ENCODE measurements at regions not wholly inside any gene's neighbourhood (a gene's known extent, or its start where the extent isn't known, plus 50 kb on each side); places are given as distances from the start of the nearest gene placed in this dataset.

DNA sequence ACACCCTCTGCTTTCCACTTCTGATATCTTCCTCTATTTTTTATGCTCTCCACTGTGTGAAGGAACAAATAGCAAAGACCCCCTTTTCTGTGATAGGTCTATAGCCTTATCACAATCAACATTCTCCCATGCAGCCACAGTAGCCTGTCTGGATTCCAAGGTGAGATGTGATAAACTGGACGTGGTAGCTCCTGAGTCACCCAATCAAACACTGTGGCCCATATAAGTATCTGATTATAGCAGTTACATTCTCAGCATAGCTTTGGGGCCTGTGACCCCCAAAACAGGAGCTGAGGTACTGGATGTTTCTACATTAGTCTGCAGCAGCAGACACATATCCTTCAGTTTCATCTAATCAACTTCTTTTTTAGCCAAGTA, 172.7 kb upstream of the IGFBP7 start:
- no peak overlapping the region for H3K27ac ChIP-seq (ENCODE audit: insufficient read depth, low read length, poor library complexity, severe bottlenecking)
- H3K9me3 Mint-ChIP-seq = peaks cover 0 to 2% (median 0%) of the 10 kb centered on the region in 7 donors

DNA sequence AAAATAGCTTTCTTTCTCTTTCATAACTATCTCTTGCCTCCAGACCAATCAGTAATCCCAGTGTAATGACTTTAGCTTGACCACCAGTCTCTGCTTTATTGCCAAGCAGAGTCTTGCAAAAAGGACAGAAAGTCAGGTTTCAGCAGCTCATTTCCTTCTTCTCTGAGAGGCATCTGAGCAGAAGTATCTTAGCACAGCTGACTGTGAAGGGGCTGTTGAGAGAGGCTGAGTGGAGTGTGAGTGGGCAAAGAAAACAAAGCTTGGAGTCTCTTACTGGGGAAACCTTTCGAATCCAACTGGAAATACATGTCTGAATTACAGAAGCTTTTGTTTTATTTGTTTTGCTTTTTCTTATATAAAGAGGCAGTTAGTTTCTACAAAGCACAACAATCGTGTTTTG, 170.3 kb upstream of the IGFBP7 start:
- H3K27ac Mint-ChIP-seq = no peak overlapping the region
- DNase-seq (no peak), ATAC-seq (ENCODE audit: low read depth in 2 of 2) (no peak)
- Histone ChIP-seq H3K36me3 (ENCODE audit: control insufficient read depth, insufficient read depth, low read length) (no peaks in the 10 kb centered on the region), H3K9me3 (ENCODE audit: control insufficient read depth in 2 of 2, low read length in 2 of 2) (no peaks in the 10 kb centered on the region), H3K27me3 (ENCODE audit: control insufficient read depth, insufficient read depth, low read length) (no peaks in the 10 kb centered on the region), H3K27ac (ENCODE audit: insufficient read depth, low read length, poor library complexity, severe bottlenecking) (no peak overlapping the region), H3K4me1 (ENCODE audit: control insufficient read depth, insufficient read depth, low read length, poor library complexity, severe bottlenecking) (no peaks in the 10 kb centered on the region), H3K4me3 (ENCODE audit: low read depth, low read length) (no peak overlapping the region)
- no peak overlapping the region for H3K4me3 Mint-ChIP-seq
- no peaks in the 10 kb centered on the region for H3K36me3 Mint-ChIP-seq
- peaks cover 0 to 2% (median 0%) of the 10 kb centered on the region in 7 donors for H3K9me3 Mint-ChIP-seq
- H3K4me1 Mint-ChIP-seq = no peaks in the 10 kb centered on the region
- no peaks in the 10 kb centered on the region for H3K27me3 Mint-ChIP-seq

More for the DNA sequence above, 172.7 kb upstream of the IGFBP7 start:
- ATAC-seq (ENCODE audit: low read depth in 2 of 2) (no peak), DNase-seq (no peak)
- Histone ChIP-seq H3K27me3 (ENCODE audit: control insufficient read depth, insufficient read depth, low read length) (no peaks in the 10 kb centered on the region), H3K9me3 (ENCODE audit: control insufficient read depth in 2 of 2, low read length in 2 of 2) (no peaks in the 10 kb centered on the region), H3K4me1 (ENCODE audit: control insufficient read depth, insufficient read depth, low read length, poor library complexity, severe bottlenecking) (no peaks in the 10 kb centered on the region), H3K36me3 (ENCODE audit: control insufficient read depth, insufficient read depth, low read length) (no peaks in the 10 kb centered on the region), H3K4me3 (ENCODE audit: low read depth, low read length) (no peak overlapping the region)
- no peaks in the 10 kb centered on the region for H3K27me3 Mint-ChIP-seq
- H3K27ac Mint-ChIP-seq = no peak overlapping the region
- no peak overlapping the region for H3K4me3 Mint-ChIP-seq
- H3K4me1 Mint-ChIP-seq = no peaks in the 10 kb centered on the region
- no peaks in the 10 kb centered on the region for H3K36me3 Mint-ChIP-seq

- Mint-ChIP-seq H3K27ac (no peak overlapping the region), H3K4me1 (no peaks in the 10 kb centered on the region), H3K36me3 (no peaks in the 10 kb centered on the region), H3K27me3 (no peaks in the 10 kb centered on the region), H3K9me3 (peaks cover 0 to 7% (median 0%) of the 10 kb centered on the region in 7 donors), H3K4me3 (no peak overlapping the region)
- Histone ChIP-seq H3K27me3 (ENCODE audit: control insufficient read depth, insufficient read depth, low read length) (no peaks in the 10 kb centered on the region), H3K4me1 (ENCODE audit: control insufficient read depth, insufficient read depth, low read length, poor library complexity, severe bottlenecking) (no peaks in the 10 kb centered on the region), H3K36me3 (ENCODE audit: control insufficient read depth, insufficient read depth, low read length) (no peaks in the 10 kb centered on the region), H3K9me3 (ENCODE audit: control insufficient read depth in 2 of 2, low read length in 2 of 2) (no peaks in the 10 kb centered on the region), H3K27ac (ENCODE audit: insufficient read depth, low read length, poor library complexity, severe bottlenecking) (no peak overlapping the region), H3K4me3 (ENCODE audit: low read depth, low read length) (no peak overlapping the region)
- DNase-seq (no peak), ATAC-seq (ENCODE audit: low read depth in 2 of 2) (no peak)
Measured at GRCh38 chr4:57278780-57279179, 168.6 kb upstream of the IGFBP7 start.

GRCh38 chr4:57274082-57274481, 163.9 kb upstream of the IGFBP7 start:
- H3K4me3 Mint-ChIP-seq = no peak overlapping the region
- no peaks in the 10 kb centered on the region for H3K9me3 ChIP-seq (ENCODE audit: control insufficient read depth in 2 of 2, low read length in 2 of 2)
- no peak overlapping the region for H3K27ac ChIP-seq (ENCODE audit: insufficient read depth, low read length, poor library complexity, severe bottlenecking)
- H3K4me3 ChIP-seq (ENCODE audit: low read depth, low read length) = no peak overlapping the region
- no peak for DNase-seq
- H3K4me1 Mint-ChIP-seq = no peaks in the 10 kb centered on the region
- H3K9me3 Mint-ChIP-seq = peaks cover 0 to 7% (median 4%) of the 10 kb centered on the region in 7 donors
- no peaks in the 10 kb centered on the region for H3K4me1 ChIP-seq (ENCODE audit: control insufficient read depth, insufficient read depth, low read length, poor library complexity, severe bottlenecking)
- no peaks in the 10 kb centered on the region for H3K36me3 Mint-ChIP-seq
- no peaks in the 10 kb centered on the region for H3K27me3 ChIP-seq (ENCODE audit: control insufficient read depth, insufficient read depth, low read length)
- no peaks in the 10 kb centered on the region for H3K27me3 Mint-ChIP-seq
- ATAC-seq (ENCODE audit: low read depth in 2 of 2) = no peak
- H3K27ac Mint-ChIP-seq = no peak overlapping the region
- H3K36me3 ChIP-seq (ENCODE audit: control insufficient read depth, insufficient read depth, low read length) = no peaks in the 10 kb centered on the region

- DNase-seq (no peak), ATAC-seq (ENCODE audit: low read depth in 2 of 2) (no peak)
- Mint-ChIP-seq H3K4me1 (no peaks in the 10 kb centered on the region), H3K36me3 (no peaks in the 10 kb centered on the region), H3K9me3 (peaks cover 0 to 7% (median 4%) of the 10 kb centered on the region in 7 donors), H3K4me3 (no peak overlapping the region), H3K27ac (no peak overlapping the region), H3K27me3 (no peaks in the 10 kb centered on the region)
- Histone ChIP-seq H3K27me3 (ENCODE audit: control insufficient read depth, insufficient read depth, low read length) (no peaks in the 10 kb centered on the region), H3K9me3 (ENCODE audit: control insufficient read depth in 2 of 2, low read length in 2 of 2) (no peaks in the 10 kb centered on the region), H3K4me3 (ENCODE audit: low read depth, low read length) (no peak overlapping the region), H3K36me3 (ENCODE audit: control insufficient read depth, insufficient read depth, low read length) (no peaks in the 10 kb centered on the region), H3K27ac (ENCODE audit: insufficient read depth, low read length, poor library complexity, severe bottlenecking) (no peak overlapping the region), H3K4me1 (ENCODE audit: control insufficient read depth, insufficient read depth, low read length, poor library complexity, severe bottlenecking) (no peaks in the 10 kb centered on the region)
Measured at GRCh38 chr4:57270346-57270745, 160.2 kb upstream of the IGFBP7 start.

GRCh38 chr4:57265831-57266582, 155.8 kb upstream of the IGFBP7 start:
- H3K36me3 ChIP-seq (ENCODE audit: control insufficient read depth, insufficient read depth, low read length) = no peaks in the 10 kb centered on the region

DNA sequence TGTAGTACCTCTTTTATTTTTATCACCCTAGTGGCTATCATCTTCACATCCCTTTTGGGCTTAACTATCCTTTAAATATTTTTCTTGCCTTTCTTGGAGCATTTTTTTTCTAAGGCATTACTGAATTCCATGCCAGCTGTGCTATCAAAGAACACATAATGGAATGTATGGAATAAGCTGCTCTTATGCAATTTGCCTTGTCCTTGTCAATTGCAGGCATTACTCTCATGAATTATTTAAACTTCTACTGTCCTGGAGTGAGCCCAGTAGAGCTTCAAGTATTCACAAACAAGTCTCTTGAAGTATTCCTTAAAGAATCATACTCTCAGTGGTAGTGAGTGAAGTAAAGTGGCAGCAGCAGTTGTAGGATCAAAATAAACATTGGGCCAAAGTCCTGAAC, 144.6 kb upstream of the IGFBP7 start:
- H3K27me3 ChIP-seq (ENCODE audit: control insufficient read depth, insufficient read depth, low read length) = no peaks in the 10 kb centered on the region
- no peak overlapping the region for H3K27ac Mint-ChIP-seq
- H3K4me1 ChIP-seq (ENCODE audit: control insufficient read depth, insufficient read depth, low read length, poor library complexity, severe bottlenecking) = no peaks in the 10 kb centered on the region
- H3K9me3 ChIP-seq (ENCODE audit: control insufficient read depth in 2 of 2, low read length in 2 of 2) = no peaks in the 10 kb centered on the region
- no peak for ATAC-seq (ENCODE audit: low read depth in 2 of 2)
- H3K4me3 Mint-ChIP-seq = no peak overlapping the region
- H3K9me3 Mint-ChIP-seq = peaks cover 0 to 3% (median 0%) of the 10 kb centered on the region in 7 donors
- no peak overlapping the region for H3K27ac ChIP-seq (ENCODE audit: insufficient read depth, low read length, poor library complexity, severe bottlenecking)
- no peaks in the 10 kb centered on the region for H3K27me3 Mint-ChIP-seq
- no peak for DNase-seq
- H3K36me3 Mint-ChIP-seq = no peaks in the 10 kb centered on the region
- no peaks in the 10 kb centered on the region for H3K36me3 ChIP-seq (ENCODE audit: control insufficient read depth, insufficient read depth, low read length)
- H3K4me1 Mint-ChIP-seq = no peaks in the 10 kb centered on the region
- H3K4me3 ChIP-seq (ENCODE audit: low read depth, low read length) = no peak overlapping the region

More at GRCh38 chr4:57265831-57266582, 155.8 kb upstream of the IGFBP7 start:
- Histone ChIP-seq H3K27me3 (ENCODE audit: control insufficient read depth, insufficient read depth, low read length) (no peaks in the 10 kb centered on the region), H3K4me1 (ENCODE audit: control insufficient read depth, insufficient read depth, low read length, poor library complexity, severe bottlenecking) (no peaks in the 10 kb centered on the region), H3K9me3 (ENCODE audit: control insufficient read depth in 2 of 2, low read length in 2 of 2) (no peaks in the 10 kb centered on the region), H3K27ac (ENCODE audit: insufficient read depth, low read length, poor library complexity, severe bottlenecking) (no peak overlapping the region), H3K4me3 (ENCODE audit: low read depth, low read length) (no peak overlapping the region)
- ATAC-seq (ENCODE audit: low read depth in 2 of 2) (no peak), DNase-seq (no peak)
- Mint-ChIP-seq H3K9me3 (peaks cover 0 to 6% (median 0%) of the 10 kb centered on the region in 7 donors), H3K36me3 (no peaks in the 10 kb centered on the region), H3K4me3 (no peak overlapping the region), H3K4me1 (no peaks in the 10 kb centered on the region), H3K27ac (no peak overlapping the region), H3K27me3 (no peaks in the 10 kb centered on the region)

DNA sequence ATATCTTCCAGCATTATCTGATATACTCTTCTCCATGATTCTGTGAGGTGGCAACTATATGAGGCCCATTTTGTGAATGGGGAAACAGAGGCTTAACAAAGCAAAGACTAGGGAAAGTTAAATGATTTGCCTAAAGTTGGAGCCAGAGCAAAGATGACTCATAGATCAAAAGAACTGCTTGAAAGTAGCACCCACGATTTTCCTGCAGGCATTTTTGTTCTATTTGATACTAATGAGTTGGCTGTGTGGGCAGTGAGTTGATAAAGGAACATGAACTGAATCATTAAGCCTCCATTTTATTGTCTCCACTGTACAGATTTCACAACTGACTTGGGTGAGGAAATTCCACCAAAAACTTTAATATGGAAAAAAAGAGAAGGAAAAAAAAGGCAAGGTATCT, 138.9 kb upstream of the IGFBP7 start:
- Mint-ChIP-seq H3K4me1 (no peaks in the 10 kb centered on the region), H3K27me3 (no peaks in the 10 kb centered on the region), H3K27ac (no peak overlapping the region), H3K4me3 (no peak overlapping the region), H3K9me3 (no peaks in the 10 kb centered on the region), H3K36me3 (no peaks in the 10 kb centered on the region)
- Histone ChIP-seq H3K36me3 (ENCODE audit: control insufficient read depth, insufficient read depth, low read length) (no peaks in the 10 kb centered on the region), H3K4me3 (ENCODE audit: low read depth, low read length) (no peak overlapping the region), H3K4me1 (ENCODE audit: control insufficient read depth, insufficient read depth, low read length, poor library complexity, severe bottlenecking) (no peaks in the 10 kb centered on the region), H3K27ac (ENCODE audit: insufficient read depth, low read length, poor library complexity, severe bottlenecking) (no peak overlapping the region), H3K27me3 (ENCODE audit: control insufficient read depth, insufficient read depth, low read length) (no peaks in the 10 kb centered on the region), H3K9me3 (ENCODE audit: control insufficient read depth in 2 of 2, low read length in 2 of 2) (no peaks in the 10 kb centered on the region)
- DNase-seq (no peak), ATAC-seq (ENCODE audit: low read depth in 2 of 2) (no peak)

All from CD4-positive, CD25-positive, alpha-beta regulatory T cell (primary cell).